Ascending aorta (tissue), 2 donors: ENCODE measurements at regions not wholly inside any gene's neighbourhood (a gene's known extent, or its start where the extent isn't known, plus 50 kb on each side); places are given as distances from the start of the nearest gene placed in this dataset.

Experiments used
- DNase-seq, 2 donors: peaks; one replicate each; pipeline ENCODE4 v3.0.0-alpha.2; 2019; ENCODE audit warnings: low spot score in 2 of 2
- H3K27ac ChIP-seq, 2 donors: fragments of 200-600 bp; sonication (generic); one replicate each; pipeline ENCODE4 v1.5.1; 2016 to 2017; ENCODE audit warnings: mild to moderate bottlenecking in 1 of 2
- H3K27me3 ChIP-seq: fragments of 200-600 bp; sonication (generic); one replicate; pipeline ENCODE4 v1.5.1; 2017
- H3K36me3 ChIP-seq, 2 donors: fragments of 200-600 bp; sonication (generic); one replicate each; pipeline ENCODE4 v1.5.1; 2016
- H3K4me1 ChIP-seq, 2 donors: fragments of 200-600 bp; sonication (generic); one replicate each; pipeline ENCODE4 v1.5.1; 2016 to 2017; ENCODE audit warnings: mild to moderate bottlenecking in 1 of 2
- H3K4me3 ChIP-seq, 2 donors: fragments of 200-600 bp; sonication (generic); one replicate each; pipeline ENCODE4 v1.5.1; 2016 to 2017; ENCODE audit warnings: mild to moderate bottlenecking in 1 of 2
- H3K9me3 ChIP-seq, 2 donors: fragments of 200-600 bp; sonication (generic); one replicate each; pipeline ENCODE4 v1.5.1; 2016
- intact Hi-C: fragments of 100-400 bp; cut with DNase I; formaldehyde crosslinking; loops from one replicate; pipeline ENCODE4 v1.15.1; 2023
- TF ChIP-seq, protein P1 (sequence below), 3 experiments: fragments of 200-600 bp in 2 of 3; fragments of 450-650 bp in 1 of 3; sonication (generic) in 2 of 3; IDR thresholded peaks; one replicate each; pipeline ENCODE4 v1.5.1; 2016 to 2019; ENCODE audit warnings: antibody characterized with exemption in 3 of 3, mild to moderate bottlenecking in 1 of 3, moderate library complexity in 1 of 3

DNA sequence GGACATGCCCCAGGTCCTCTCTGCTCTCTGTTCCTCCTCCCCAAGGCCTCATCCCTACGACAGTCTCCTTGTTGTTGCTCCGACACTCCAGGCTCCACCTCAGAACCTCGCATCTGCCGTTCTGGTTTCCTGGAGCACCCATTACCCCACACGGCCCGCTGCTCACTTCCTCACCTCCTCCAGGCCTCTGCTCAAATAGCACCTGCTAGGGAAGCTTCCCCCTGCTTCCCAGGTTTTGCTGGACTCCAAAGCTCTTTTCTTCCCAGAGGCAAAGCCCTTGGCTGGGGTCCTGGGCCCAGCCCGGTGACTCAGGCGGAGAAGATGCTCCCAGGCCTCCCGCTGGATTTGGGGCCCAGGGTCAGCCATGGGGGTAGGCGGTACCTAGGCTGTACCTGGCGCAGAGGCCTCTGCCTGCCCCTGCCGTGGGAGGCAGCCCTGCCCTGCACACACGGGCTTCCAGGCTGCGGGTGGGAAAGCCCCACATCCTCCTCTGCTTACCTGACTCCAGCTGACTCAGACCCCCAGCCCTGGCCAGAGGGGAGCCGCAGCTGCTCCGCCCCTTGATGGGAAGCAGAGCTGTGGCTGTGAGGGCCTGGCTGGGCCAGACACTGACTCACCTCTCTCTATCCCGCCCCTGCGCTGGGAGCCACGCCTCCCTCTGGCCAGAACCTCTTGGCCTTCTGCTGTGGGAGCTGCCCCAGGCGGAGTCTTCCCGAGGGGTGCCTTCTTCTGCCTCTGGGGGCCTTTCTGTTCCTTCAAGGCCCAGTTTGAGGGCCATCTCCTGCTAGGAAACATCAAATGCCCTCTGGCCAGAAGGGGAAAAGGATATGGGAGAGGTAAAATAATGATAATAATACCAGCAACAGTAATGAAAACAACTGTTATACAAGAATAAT, 130.5 kb downstream of the CEBPB start:
- TF ChIP-seq, protein P1, sequence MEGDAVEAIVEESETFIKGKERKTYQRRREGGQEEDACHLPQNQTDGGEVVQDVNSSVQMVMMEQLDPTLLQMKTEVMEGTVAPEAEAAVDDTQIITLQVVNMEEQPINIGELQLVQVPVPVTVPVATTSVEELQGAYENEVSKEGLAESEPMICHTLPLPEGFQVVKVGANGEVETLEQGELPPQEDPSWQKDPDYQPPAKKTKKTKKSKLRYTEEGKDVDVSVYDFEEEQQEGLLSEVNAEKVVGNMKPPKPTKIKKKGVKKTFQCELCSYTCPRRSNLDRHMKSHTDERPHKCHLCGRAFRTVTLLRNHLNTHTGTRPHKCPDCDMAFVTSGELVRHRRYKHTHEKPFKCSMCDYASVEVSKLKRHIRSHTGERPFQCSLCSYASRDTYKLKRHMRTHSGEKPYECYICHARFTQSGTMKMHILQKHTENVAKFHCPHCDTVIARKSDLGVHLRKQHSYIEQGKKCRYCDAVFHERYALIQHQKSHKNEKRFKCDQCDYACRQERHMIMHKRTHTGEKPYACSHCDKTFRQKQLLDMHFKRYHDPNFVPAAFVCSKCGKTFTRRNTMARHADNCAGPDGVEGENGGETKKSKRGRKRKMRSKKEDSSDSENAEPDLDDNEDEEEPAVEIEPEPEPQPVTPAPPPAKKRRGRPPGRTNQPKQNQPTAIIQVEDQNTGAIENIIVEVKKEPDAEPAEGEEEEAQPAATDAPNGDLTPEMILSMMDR (IDR thresholded peaks at IDR 0.05): no peak
- peak; percentile 87 to 97 for DNase-seq
- peak overlapping the region; percentile 12 to 32 for H3K4me3 ChIP-seq

DNA sequence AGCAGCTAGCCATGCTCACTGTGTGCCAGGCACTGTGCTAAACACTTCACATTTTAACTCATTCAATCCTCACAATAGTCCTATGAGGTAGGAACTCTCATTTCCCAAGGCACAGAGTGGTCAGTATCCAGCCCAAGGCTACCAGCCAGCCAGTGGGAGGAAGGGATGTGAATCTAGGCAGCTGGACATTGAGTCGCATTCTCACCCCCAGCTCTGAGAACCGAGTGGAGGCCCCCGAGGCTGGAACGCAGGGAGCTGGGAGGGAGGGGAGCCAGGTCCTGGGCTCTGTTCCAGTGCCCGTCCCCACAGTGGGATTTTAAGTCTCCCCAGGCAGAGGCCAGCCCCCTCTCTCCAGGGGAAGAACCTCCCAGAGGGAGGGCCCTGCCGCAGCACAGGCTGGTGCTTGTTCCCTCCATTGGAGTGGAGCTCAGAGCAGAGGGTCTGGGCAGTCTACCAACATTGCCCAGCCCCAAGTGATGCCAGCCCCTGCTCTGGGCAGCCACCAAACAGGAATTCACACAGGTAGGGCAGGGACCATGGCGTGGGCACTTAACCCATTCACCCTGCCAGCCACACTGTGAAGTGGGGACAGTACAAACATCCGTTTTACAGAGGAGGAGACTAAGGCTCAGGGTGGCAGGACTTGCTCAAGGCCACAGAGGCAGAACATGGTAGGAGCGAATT, 131.3 kb downstream of the CEBPB start:
- H3K4me3 ChIP-seq: no peak overlapping the region
- DNase-seq: no peak
- H3K4me1 ChIP-seq: peaks cover 6 to 17% of the 10 kb centered on the region in 2 donors
- no peaks in the 10 kb centered on the region for H3K9me3 ChIP-seq
- peak overlapping the region; percentile 67 to 80 for H3K27ac ChIP-seq
- H3K36me3 ChIP-seq: no peaks in the 10 kb centered on the region
- no peaks in the 10 kb centered on the region for H3K27me3 ChIP-seq
- intact Hi-C loops: loop anchor here (2.0 to 5.0 kb wide), 2 partner anchors 57 to 130 kb away; partner anchors contain the start of gene CEBPB
- TF ChIP-seq, protein P1 (IDR thresholded peaks at IDR 0.05): no peak

More for the DNA sequence above, 130.5 kb downstream of the CEBPB start:
- peaks cover 6 to 17% of the 10 kb centered on the region in 2 donors for H3K4me1 ChIP-seq
- H3K36me3 ChIP-seq: no peaks in the 10 kb centered on the region
- intact Hi-C loops: loop anchor here (2.0 to 5.0 kb wide), 2 partner anchors 58 to 129 kb away; partner anchors contain the start of gene CEBPB
- no peaks in the 10 kb centered on the region for H3K9me3 ChIP-seq
- peak overlapping the region; percentile 67 to 80 for H3K27ac ChIP-seq
- no peaks in the 10 kb centered on the region for H3K27me3 ChIP-seq

DNA sequence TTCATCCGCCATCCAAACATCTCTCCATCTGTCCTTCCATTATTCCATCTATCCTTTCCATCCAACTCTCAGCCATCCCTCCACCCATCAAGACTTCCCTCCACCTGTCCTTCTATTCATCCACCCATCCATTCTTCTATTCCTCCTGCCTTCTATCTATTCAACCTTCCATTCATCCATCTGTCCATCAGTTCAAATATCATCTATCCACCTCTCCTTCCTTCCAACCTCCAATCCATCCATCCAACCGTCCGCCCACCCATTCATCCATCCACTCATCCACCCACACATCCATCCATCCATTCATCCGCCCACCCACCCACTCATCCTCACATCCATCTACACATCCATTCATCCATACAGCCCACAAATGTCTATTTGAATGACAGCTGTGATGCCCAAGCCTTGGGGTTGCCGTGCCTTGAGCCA, 132.1 kb downstream of the CEBPB start:
- Histone ChIP-seq H3K27ac (no peak overlapping the region), H3K9me3 (no peaks in the 10 kb centered on the region), H3K27me3 (no peaks in the 10 kb centered on the region), H3K36me3 (no peaks in the 10 kb centered on the region), H3K4me1 (peaks cover 6 to 17% of the 10 kb centered on the region in 2 donors), H3K4me3 (no peak overlapping the region)
- TF ChIP-seq, protein P1 (IDR thresholded peaks at IDR 0.05): no peak
- intact Hi-C loops: loop anchor here (5.0 kb wide), 1 partner anchor 130 kb away; the partner anchor contains the start of gene CEBPB
- DNase-seq: no peak

DNA sequence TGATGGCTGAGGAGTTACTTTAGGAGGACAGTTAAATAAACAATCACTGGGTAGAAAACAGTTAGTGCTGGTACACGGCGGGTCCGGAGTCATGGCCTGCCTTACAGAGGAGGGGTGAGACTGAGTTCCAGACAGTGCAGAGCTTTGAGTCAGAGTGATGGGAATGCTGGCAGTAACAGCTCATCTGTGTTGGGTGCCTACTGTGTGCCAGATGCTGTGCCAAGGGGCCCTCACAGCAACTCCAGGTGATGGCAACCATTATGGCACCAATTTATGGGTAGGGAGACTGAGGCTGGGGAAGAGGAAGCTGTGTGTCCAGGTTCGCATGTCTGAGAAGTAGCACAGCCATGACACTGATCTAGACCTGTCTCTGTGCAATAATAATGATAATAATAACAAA, 132.6 kb downstream of the CEBPB start:
- Histone ChIP-seq H3K27ac (no peak overlapping the region), H3K27me3 (no peaks in the 10 kb centered on the region), H3K4me3 (no peak overlapping the region), H3K4me1 (peaks cover 6 to 17% of the 10 kb centered on the region in 2 donors), H3K9me3 (no peaks in the 10 kb centered on the region), H3K36me3 (no peaks in the 10 kb centered on the region)
- intact Hi-C loops: loop anchor here (5.0 kb wide), 1 partner anchor 131 kb away; the partner anchor contains the start of gene CEBPB
- TF ChIP-seq, protein P1 (IDR thresholded peaks at IDR 0.05): no peak
- DNase-seq: no peak

DNA sequence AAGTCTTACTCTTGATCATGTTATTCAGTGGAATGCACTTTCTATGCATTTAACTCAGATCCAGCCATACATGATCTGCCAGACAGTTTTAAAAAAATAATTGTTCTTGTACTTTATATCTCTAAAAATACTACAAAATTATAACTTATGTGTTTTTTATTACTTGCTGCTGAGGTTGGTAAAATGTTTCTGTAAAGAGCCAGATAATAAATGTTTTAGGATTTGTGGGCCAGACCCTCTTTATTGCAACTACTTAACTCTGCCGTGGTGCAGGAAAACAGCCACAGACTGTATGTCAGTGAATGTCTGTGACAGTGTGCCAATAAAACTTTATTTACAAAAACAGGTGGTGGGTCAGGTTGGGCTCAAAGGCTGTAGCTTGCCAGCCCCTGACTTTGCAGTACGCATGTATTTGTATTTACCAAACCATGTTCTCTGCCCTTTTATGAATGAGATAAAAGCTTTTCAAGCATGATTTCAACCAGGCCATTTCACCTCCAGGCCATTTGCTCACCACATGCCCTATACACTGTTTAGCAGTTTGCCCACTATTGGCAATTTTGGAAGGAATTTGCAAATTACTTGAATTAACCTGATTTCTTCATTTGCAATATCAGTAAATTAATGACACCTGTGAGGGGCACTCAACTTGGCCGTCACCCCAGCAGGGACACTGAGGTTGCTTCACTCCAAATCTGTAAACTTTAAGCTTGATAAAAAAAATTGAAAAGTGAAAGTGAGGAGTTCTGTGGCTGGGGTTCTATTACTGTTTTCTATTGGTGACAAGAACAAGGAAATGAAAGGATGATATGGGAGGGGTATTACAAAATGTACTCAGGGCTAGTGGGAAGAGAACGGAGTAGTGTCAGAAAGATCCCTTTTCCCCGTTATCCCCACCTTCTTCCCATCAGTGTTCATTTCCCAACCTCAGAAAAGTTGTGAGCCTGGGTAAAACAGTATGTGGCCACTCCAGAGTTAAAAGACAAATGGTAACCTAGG, 133.4 kb downstream of the CEBPB start:
- TF ChIP-seq, protein P1 (IDR thresholded peaks at IDR 0.05): no peak
- Histone ChIP-seq H3K27me3 (no peaks in the 10 kb centered on the region), H3K4me1 (peaks cover 6 to 17% of the 10 kb centered on the region in 2 donors), H3K36me3 (no peaks in the 10 kb centered on the region), H3K9me3 (no peaks in the 10 kb centered on the region), H3K4me3 (no peak overlapping the region), H3K27ac (no peak overlapping the region)
- intact Hi-C loops: loop anchor here (5.0 kb wide), 1 partner anchor 132 kb away; the partner anchor contains the start of gene CEBPB
- DNase-seq: no peak
